ENCODE measurements at regions not wholly inside any gene's neighbourhood (a gene's known extent, or its start where the extent isn't known, plus 50 kb on each side); places are given as distances from the start of the nearest gene placed in this dataset.

- TF ChIP-seq POLR2A (IDR thresholded peaks at IDR 0.05) (no peak), CTCF (IDR thresholded peaks at IDR 0.05) (no peak), EP300 (IDR thresholded peaks at IDR 0.05; ENCODE audit: low read depth) (no peak)
Observed at GRCh38 chr2:37585295-37585908, 86.0 kb downstream of the CDC42EP3 start.

All from transverse colon (tissue), 3 donors.